ENCODE measurements at regions not wholly inside any gene's neighbourhood (a gene's known extent, or its start where the extent isn't known, plus 50 kb on each side); places are given as distances from the start of the nearest gene placed in this dataset.

GRCh38 chr5:107304684-107305083 lies 366.1 kb downstream of the EFNA5 start:
- TF ChIP-seq CTCF (IDR thresholded peaks at IDR 0.05) (no peak), EP300 (IDR thresholded peaks at IDR 0.05) (no peak), POLR2AphosphoS5 (IDR thresholded peaks at IDR 0.05) (no peak), POLR2A (IDR thresholded peaks at IDR 0.05) (no peak)

GRCh38 chr5:107303171-107303968 lies 367.4 kb downstream of the EFNA5 start:
- WGBS, 2 donors: 91 to 100% methylated on average over 1 of the region's 1 CpG

More at GRCh38 chr5:107304684-107305083, 366.1 kb downstream of the EFNA5 start:
- DNase-seq: no peak
- ATAC-seq (ENCODE audit: low FRiP score in 2 of 2): no peak
- H3K4me3 ChIP-seq: no peak overlapping the region
- H3K27ac ChIP-seq: no peak overlapping the region
- H3K9me3 ChIP-seq: no peaks in the 10 kb centered on the region
- no peaks in the 10 kb centered on the region for H3K27me3 ChIP-seq
- no peaks in the 10 kb centered on the region for H3K36me3 ChIP-seq
- no peaks in the 10 kb centered on the region for H3K4me1 ChIP-seq

GRCh38 chr5:107302441-107302840 lies 368.3 kb downstream of the EFNA5 start:
- DNase-seq (no peak), ATAC-seq (ENCODE audit: low FRiP score in 2 of 2) (no peak)
- TF ChIP-seq POLR2A (IDR thresholded peaks at IDR 0.05) (no peak), POLR2AphosphoS5 (IDR thresholded peaks at IDR 0.05) (no peak), CTCF (IDR thresholded peaks at IDR 0.05) (no peak), EP300 (IDR thresholded peaks at IDR 0.05) (no peak)
- WGBS, 2 donors: 96% methylated on average over 3 of the region's 3 CpGs
- Histone ChIP-seq H3K4me1 (no peaks in the 10 kb centered on the region), H3K27me3 (no peaks in the 10 kb centered on the region), H3K36me3 (no peaks in the 10 kb centered on the region), H3K9me3 (no peaks in the 10 kb centered on the region), H3K27ac (no peak overlapping the region), H3K4me3 (no peak overlapping the region)

More at GRCh38 chr5:107303171-107303968, 367.4 kb downstream of the EFNA5 start:
- Histone ChIP-seq H3K9me3 (no peaks in the 10 kb centered on the region), H3K27ac (no peak overlapping the region), H3K4me3 (no peak overlapping the region), H3K4me1 (no peaks in the 10 kb centered on the region), H3K36me3 (no peaks in the 10 kb centered on the region), H3K27me3 (no peaks in the 10 kb centered on the region)
- DNase-seq (no peak), ATAC-seq (ENCODE audit: low FRiP score in 2 of 2) (no peak)
- TF ChIP-seq CTCF (IDR thresholded peaks at IDR 0.05): no peak
- TF ChIP-seq POLR2AphosphoS5 (IDR thresholded peaks at IDR 0.05): no peak
- no peak for TF ChIP-seq EP300 (IDR thresholded peaks at IDR 0.05)
- TF ChIP-seq POLR2A (IDR thresholded peaks at IDR 0.05): no peak

DNA sequence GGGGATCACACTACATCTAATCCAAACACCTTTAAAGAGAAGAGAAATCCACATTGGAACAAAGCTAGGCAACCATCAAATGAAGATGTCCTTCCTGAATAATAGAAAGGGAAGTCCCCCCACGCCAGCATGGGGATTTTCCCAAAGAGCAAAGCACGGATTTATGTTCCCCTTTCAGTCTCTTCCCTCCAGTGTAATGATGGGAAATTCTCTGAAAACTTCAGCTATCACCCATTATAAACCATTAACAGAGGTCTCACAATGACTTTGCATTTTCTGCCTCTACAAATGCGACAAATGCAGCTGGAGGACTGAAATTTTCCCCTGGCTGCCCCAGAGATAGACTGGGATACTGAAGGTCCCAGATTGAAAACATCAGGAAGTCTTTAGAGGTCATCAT lies 368.7 kb downstream of the EFNA5 start:
- Histone ChIP-seq H3K27ac (no peak overlapping the region), H3K4me1 (no peaks in the 10 kb centered on the region), H3K27me3 (no peaks in the 10 kb centered on the region), H3K4me3 (no peak overlapping the region), H3K36me3 (no peaks in the 10 kb centered on the region), H3K9me3 (no peaks in the 10 kb centered on the region)
- no peak for DNase-seq
- no peak for ATAC-seq (ENCODE audit: low FRiP score in 2 of 2)
- 81 to 83% methylated on average over 3 of the region's 3 CpGs for WGBS, 2 donors
- TF ChIP-seq EP300 (IDR thresholded peaks at IDR 0.05) (no peak), POLR2A (IDR thresholded peaks at IDR 0.05) (no peak), CTCF (IDR thresholded peaks at IDR 0.05) (no peak), POLR2AphosphoS5 (IDR thresholded peaks at IDR 0.05) (no peak)
